NCI-H82 treated with DMSO at 0.1 percent for 48 hours (cell line): ENCODE measurements at regions not wholly inside any gene's neighbourhood (a gene's known extent, or its start where the extent isn't known, plus 50 kb on each side); places are given as distances from the start of the nearest gene placed in this dataset.
A peak's percentile ranks its signal among the peaks of the same experiment; 100 is the strongest.
"Not testable (repeated sequence)": the region's sequence is repeated elsewhere in the genome, so short reads cannot be mapped to it uniquely, and the experiment has no call there.

Experiments
- DNase-seq: peaks from one replicate; lab custom pipeline; 2025; ENCODE audit not compliant: unreplicated experiment; lab: John Stamatoyannopoulos, UW

DNA sequence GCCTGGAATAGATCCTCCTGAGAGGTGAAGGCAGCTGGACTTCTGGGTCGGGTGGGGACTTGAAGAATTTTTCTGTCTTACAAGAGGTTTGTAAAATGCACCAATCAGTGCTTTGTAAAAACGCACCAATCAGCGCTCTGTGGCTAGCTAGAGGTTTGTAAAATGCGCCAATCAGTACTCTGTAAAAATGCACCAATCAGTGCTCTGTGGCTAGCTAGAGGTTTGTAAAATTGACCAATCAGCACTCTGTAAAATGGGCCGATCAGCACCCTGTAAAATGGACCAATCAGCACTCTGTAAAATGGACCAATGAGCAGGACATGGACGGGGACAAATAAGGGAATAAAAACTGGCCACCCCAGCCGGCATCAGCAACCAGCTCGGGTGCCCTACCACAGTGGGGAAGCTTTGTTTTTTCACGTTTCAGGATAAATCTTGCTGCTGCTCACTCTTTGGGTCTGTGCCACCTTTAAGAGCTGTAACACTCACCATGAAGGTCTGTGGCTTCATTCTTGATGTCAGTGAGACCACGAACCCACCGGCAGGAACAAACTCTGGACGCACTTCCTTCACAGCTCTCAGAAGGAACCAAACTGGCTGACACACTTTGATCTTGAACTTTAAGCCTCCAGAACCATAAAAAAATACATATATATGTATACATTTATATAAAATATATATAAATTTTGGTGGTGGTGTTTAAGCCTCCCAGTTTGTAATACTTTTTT, 197.8 kb upstream of the SLCO3A1 start:
- DNase-seq: not testable (repeated sequence)

DNA sequence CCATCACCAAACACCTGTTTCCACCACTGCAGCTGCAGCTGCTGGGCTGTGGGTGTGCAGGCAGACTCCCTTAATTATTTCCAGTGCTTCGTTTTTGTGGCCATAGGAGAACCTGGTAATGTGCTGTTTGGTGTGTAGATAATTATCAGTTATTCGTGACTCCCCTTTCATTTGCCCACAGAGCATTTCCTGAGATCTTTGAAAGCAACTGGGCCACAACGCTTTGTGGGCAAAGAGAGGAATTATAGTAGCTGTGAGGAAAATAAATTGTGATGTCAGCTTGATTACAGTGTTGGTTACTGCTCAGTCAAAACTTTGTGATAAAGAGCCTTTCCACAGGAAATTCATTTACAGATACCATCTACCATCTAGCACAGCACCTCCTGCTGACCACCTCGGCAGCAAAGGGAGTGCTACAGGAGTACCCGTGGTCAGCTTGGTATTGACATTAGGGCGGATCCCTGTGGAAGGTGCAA, 193.3 kb upstream of the SLCO3A1 start:
- no peak for DNase-seq

DNA sequence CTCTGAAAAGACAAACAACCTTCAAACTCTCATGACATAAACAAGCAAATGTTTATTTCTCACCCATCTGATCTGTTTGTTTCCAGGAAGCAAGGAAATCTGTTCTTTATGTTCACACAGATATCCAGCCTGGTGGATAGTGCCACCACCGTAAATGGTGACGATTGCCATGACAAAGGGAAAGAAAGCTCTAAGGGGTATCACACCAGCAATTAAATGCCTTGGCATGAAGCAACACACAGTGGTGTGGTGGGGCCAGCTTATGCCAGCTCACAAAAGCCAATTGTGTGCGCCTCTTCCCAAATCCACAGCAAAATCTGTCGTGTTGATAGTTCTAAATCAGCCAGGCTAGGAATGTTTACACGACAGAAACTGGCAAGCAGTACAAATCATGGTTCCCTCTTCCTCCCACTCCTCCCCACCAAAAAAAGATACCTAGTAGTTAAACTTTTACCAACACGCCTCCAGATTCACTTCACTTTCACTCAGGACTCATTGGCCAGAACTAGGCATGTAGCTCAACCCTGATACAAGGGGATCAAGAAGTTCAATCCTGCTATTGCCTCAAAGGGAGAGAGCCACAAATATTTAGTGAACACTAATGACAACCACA, 189.2 kb upstream of the SLCO3A1 start:
- DNase-seq: no peak

DNA sequence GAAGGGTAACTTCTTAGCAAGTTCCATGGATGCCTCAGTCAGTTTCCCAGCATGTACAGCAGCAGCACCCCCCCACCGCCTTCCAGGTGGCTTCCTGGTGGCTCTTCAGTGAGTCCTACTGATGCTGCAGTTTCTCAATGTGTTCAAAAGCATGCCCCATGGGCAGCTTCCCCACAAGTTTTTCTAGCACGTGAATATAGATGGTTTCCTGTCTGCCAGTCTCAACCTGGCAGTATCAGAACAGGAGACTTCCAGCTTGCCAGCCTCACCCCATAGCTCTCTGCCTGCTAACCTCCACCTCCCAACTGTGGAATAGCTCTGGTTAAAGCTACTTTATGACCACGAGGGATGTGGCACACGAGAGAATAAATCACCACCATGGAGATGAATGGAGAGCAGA, 188.3 kb upstream of the SLCO3A1 start:
- DNase-seq: no peak

DNA sequence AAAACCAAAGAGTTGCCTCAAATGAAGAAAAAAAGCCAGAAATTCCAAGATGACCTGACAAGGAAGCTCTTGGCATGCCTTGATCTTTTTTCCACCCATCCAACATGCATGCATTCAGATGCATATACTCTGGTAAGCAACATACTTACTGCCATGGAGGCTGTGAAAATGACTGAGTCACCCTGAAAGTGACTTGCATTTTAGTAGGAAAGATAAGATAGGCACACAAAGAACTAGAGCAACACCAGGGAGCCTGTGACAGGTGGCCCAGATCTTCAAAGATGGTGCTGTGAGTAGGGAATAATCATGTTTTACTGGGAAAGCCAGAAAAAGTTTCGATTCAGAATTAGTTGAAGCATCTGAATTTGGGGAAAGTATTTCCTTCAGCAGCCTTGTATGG, 185.1 kb upstream of the SLCO3A1 start:
- DNase-seq: no peak

DNA sequence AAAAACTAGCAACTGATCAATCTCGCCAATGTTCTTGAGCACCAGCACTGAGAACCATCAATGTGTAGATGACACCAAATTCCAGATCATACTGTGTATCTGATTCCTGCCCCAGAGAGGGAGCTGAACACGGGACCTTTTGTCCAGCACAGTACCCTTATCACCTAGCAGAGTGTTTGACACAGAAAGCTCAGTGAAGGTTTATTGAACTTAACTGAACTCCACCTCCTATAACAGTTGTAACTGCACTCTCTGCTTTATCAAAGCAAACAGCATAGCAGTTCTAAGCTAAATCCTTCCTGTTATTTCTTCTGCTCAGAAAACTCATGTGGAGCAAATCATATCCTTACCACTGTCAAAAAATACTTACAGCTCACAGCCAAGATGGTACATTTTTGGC, 183.4 kb upstream of the SLCO3A1 start:
- DNase-seq: no peak

DNA sequence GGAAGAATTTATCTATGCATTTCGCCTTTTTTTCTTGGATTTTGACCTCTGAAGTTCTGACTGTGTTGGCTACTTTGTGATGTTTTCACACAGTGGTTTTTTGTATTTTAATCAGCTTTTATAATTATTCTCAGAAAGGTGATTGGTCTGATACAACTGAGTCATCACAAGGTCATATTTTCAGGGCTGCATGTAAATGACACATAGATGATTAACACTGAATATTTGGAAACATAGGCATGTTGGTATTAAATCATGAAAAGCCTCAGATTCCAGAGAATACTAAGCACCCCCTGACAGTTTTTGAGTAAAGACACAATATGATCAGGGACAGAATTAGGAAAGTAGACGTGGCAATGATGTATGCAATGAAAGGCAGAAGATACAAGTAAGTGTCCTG, 175.5 kb upstream of the SLCO3A1 start:
- no peak for DNase-seq

DNA sequence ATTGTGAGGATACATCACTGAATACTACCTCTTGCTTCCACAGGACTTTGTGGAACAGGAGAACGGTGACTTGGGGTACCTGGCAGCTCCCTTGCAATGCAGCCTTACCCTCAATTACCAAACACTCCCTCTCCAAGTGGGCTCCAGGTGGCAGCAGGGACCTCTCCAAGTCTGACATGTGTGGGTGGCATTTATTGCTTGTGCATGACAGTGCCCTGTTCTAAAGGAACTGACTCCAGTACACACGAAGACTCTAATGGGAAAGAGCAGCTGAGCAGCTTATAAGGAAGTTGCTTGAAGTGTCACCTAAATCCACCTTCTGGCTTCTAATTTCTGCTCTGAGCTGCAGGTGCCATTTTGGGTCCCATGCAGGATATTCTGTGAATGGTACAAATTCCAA, 174.1 kb upstream of the SLCO3A1 start:
- no peak for DNase-seq

DNA sequence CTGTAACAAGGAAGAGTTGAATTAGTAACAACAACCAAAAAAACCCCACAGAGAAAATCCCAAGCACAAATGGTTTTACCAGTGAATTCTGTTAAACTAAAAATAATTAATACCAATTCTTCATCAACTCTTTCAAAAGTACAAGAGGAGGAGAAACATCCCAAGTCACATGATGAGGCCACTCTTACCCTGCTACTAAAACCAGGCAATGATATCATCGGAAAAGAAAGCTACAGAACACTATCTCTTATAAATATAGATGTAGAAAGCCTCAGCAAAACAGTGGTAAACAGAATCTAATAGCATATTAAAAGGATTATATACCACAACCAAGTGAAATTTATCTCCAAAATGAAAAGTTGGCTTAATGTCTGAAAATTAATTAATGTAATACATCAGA, 168.1 kb upstream of the SLCO3A1 start:
- no peak for DNase-seq

DNA sequence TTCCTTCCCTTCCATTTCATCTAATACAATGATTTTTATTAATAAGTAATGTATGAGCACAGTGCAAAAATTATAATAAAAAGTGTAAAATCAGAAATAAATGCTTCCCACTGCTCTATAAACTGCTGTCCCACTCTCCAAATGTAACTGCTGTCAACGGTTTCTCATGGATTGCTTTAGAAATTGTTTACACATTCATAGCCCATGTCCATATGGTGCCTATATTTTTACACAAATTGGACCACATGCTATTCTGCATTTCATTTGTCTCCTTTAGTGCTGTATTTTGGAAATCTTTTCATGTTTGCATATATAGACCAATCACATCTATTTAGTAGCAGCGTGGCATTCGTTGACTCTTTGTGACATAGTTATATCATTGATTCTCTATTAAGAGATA, 164.7 kb upstream of the SLCO3A1 start:
- DNase-seq: no peak

DNA sequence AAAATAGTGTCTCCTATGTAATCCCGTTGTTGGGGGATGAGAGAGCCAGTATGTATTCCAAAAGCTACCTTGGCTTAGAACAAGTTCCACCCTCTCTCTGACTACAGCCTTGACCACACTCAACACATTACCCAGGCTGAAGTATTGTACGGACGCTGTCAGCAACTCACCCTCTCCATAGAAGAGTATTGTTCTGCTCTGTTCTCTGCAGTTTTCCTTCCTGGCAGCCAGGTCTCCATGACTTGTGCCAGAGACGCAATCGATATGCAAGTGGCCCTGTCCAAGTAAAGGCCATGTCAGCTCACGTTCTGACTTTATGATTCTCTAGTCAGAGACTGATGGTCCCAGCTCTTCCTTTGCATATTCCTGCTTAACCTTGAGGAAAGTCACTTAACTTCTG, 164.1 kb upstream of the SLCO3A1 start:
- DNase-seq: no peak

DNA sequence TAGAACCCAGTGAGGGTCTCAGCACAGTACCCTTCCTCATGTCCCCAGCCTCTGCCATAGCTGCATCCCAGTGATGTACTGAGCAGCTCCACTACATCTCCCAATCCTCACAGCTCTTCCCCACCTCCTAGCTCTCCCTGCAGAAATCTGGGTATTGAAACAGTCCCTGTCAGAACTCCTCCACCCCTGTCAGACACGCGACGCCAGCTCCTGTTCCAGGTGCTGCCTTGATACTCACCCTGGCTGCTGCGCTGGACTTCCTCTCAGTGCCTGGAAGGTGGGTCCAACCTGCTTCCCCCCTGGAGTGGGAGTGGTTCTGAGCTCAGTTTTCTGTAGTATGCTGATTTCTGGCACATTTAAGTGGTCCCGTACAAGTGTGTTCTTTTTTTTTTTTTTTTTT, 160.9 kb upstream of the SLCO3A1 start:
- DNase-seq: no peak

DNA sequence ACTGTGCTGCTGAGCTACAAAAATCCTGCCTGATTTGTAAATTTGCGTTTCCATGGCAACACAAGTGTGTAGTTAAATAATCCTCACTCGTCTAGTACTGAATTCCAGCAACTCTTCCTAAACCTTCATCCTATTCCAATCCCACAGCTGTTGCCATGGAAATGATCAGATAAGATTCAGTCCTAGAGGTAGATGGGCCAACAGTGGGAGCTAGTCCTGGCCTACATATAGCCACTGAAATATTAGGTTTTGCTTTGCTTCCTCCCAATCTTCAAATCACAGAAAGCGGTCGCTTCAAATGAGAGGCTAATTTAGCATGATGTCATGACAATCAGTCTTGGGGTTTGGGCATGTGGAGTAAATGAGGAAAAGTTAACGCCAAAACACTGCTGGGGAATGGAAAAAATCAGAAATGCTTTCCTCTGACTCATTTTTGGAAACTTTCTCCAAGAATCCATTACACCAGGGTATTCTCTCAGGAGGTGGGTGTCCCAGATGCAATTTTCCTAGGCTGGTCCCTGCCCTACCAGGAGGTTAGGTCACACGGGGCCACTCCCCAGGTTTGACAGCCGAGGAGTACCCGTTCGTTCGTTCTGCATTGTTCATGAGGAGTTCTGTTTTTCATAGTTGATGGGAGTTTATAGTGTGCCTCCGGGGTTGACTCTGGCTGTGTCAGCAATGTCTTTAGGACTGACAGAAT, 159.2 kb upstream of the SLCO3A1 start:
- no peak for DNase-seq

DNA sequence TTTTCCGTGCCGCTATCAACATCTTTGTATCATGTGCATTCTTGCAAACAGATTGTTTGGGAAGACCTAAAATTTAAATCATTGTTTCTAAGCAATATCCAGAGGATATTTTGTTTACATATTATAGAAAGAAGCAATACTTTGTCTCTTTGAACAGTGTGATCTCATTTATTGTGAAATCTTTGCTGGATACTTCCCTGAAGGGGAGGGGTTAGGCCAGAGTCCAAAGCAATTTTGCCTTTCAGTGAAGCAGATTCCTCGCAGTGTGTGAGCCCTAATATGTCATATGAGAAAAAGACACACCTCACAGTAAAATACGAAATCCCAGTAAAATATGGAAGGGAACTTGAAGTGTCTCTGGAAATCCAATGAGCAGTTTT, 158.7 kb upstream of the SLCO3A1 start:
- DNase-seq: no peak

DNA sequence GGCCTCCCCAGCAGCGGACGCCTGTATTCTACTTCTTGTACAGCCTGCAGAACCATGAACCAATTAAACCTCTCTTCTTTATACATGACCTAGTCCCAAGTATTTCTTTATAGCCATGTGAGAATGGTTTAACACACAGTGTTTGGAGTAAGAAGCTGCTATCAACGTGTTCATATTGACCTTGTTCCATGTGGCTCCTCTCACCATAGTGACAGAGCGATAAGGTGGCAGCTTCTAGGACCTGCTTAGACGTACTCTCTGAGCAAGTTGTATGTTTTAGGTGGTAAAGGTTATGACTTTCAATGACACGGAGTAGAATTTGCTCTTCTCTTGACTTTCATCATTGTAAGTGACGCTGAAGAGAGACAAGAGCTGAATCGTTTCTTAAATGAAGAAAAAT, 157.7 kb upstream of the SLCO3A1 start:
- DNase-seq: no peak

DNA sequence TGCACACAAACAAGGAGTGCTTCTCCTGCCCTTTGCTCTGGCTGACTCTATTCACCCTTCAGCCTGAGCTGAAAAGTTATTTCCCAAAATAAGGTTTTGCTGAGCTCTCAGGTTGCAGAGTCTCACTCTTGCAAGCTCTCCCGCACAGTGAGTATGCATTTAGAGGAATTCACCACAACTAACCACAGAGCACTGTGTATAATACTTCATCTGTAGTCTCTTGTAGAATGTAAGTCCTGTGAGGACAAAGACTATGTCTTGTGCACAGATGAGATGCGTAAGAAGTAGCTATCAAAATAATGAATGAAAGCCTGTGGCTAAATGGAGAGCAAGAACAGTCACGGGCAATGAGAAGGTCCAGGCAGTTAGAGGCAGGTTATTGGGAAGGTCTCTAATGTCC, 156.5 kb upstream of the SLCO3A1 start:
- no peak for DNase-seq

DNA sequence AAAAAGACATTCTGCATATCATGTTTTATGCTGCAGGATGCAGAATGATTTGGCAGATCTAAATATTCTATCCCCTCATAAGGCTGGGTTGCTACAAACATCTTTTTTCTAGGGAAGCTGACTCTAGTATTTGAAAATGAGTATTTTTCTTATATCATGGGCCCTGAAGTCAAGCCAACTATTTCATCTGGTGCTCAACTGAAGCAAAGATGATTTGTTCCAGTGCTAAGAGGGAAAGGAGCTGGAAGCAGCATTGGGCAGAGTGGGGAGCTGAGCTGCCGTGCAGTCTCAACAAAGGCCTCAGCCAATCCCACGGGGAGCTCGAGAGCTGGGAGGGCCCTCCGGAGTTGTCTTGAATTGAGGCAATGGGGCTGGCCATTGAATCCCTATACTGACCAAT, 155.3 kb upstream of the SLCO3A1 start:
- DNase-seq: no peak

DNA sequence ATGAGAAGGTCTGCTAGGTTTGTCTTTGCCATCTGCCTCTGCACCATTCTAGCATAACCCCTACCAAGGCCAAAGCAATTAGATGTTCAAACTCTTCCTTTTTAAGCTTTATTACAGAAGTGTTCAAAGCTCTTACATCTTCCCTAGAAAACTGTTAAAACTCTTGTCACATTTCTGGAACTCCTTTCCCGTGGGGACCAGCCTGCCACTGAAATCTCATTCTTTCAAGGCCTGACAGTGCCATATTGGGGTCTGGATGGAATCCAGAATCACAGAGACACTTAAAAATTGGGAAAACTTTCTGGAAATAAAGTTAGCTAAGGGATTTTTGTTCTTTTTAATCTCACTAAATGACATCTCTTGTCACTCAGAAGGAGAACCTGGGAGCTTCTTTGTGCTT, 153.8 kb upstream of the SLCO3A1 start:
- no peak for DNase-seq

DNA sequence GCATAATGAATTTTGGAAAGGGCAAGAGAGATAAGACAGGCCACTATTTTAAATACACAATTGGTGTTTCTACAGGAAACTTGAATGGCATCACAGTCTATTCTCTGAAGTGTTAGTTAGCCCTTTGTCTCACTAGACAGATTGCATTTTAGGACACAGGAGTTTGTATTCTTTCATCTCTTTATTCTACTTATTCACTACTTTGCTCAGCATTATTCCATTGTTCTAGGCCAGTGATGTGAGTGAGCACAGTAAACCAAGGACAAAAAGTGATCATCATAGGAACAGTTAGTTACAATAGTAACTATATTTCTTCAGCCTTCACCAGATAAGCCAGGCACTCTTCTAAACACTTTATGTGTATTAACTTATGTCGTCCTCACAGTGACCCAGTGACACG, 150.2 kb upstream of the SLCO3A1 start:
- no peak for DNase-seq

DNA sequence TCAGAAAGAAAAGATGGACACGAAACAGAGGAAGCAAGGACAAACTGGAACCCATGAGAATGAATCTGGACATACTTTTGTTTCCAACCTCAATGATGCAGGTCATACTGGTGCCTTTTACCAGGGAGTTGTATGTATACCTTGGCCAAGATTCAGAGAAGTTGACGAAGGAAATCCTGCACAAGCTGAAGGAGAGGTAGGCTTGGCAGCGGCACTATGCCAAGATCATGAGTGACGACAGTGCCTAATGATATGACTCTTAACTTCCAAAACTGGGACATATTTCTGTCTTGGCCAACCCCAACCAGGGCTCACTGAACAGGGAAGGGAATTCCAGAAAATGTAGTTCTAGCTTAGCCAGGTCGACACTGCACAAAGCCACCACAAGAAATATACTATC, 149.2 kb upstream of the SLCO3A1 start:
- DNase-seq: no peak

DNA sequence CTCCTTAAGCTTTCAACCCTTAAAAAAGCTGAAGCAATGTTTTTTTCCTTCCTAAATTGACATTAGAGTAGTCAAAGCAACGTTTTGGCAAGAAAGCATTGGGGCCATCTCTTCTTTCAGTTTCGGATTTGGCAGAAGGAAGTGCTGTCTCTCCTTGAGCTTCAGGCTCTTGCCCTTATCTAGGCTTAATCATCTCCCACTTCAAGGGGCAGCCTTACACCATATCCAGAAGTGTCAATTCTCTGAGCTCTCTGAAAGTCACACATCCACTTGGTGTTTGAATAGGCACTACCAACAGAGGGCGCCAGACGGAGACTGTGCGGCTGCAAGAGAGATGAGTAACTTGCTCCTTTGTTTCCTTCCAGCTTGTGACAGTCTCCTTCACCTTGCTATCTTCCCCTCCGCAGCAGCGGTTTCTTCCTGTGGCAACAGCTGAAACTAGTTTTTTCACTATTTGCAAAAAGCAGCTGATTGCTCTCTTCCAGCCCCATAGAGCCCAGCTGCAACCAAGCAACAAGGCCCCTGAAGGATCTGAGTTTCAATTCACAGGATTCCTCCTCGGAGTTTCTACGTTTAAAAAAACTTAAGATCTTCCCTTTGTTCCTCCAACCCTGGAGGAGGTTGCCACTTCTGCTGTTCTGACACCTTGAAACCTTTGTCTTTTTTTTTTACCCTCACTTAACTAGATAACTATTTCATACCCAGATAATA, 147.0 kb upstream of the SLCO3A1 start:
- DNase-seq: peak; percentile 8
